Loucy (cell line): ENCODE measurements at regions not wholly inside any gene's neighbourhood (a gene's known extent, or its start where the extent isn't known, plus 50 kb on each side); places are given as distances from the start of the nearest gene placed in this dataset.

Experiments used
- H2AFZ ChIP-seq: fragments of 200-600 bp; sonication (generic); 2 replicates; pipeline ENCODE4 v1.6.0; 2016; ENCODE audit warnings: antibody characterized with exemption, mild to moderate bottlenecking, low read length, moderate library complexity
- H3F3A ChIP-seq: fragments of 200-600 bp; 2 replicates; pipeline ENCODE4 v1.6.0; 2016; ENCODE audit warnings: antibody characterized with exemption, low read depth, mild to moderate bottlenecking
- H3K27me3 ChIP-seq: fragments of 200-600 bp; sonication (generic); 2 replicates; pipeline ENCODE4 v1.6.1; 2014; ENCODE audit warnings: low read length, mild to moderate bottlenecking; ENCODE audit not compliant: insufficient read depth, poor library complexity, severe bottlenecking
- H3K36me3 ChIP-seq: fragments of 200-600 bp; sonication (generic); 2 replicates; pipeline ENCODE4 v1.6.1; 2016; ENCODE audit warnings: low read length; ENCODE audit not compliant: insufficient read depth
- H3K4me1 ChIP-seq: fragments of 200-600 bp; sonication (generic); 2 replicates; pipeline ENCODE4 v1.5.1; 2014; ENCODE audit warnings: low read length, mild to moderate bottlenecking; ENCODE audit not compliant: insufficient read depth, poor library complexity, severe bottlenecking
- H3K4me2 ChIP-seq: fragments of 200-600 bp; sonication (generic); 2 replicates; pipeline ENCODE4 v1.6.0; 2014; ENCODE audit warnings: antibody characterized with exemption, low read length, low read depth, mild to moderate bottlenecking; ENCODE audit not compliant: poor library complexity, severe bottlenecking
- H3K4me3 ChIP-seq: fragments of 200-600 bp; sonication (generic); 2 replicates; pipeline ENCODE4 v1.5.1; 2014; ENCODE audit warnings: low read length, mild to moderate bottlenecking, mixed read lengths; ENCODE audit not compliant: poor library complexity, severe bottlenecking
- H3K79me2 ChIP-seq: fragments of 200-600 bp; sonication (generic); 2 replicates; pipeline ENCODE4 v1.6.1; 2014; ENCODE audit warnings: low read length; ENCODE audit not compliant: insufficient read depth
- H3K9ac ChIP-seq: fragments of 200-600 bp; sonication (generic); 2 replicates; pipeline ENCODE4 v1.6.0; 2014; ENCODE audit warnings: mild to moderate bottlenecking, low read depth, low read length, moderate library complexity; ENCODE audit not compliant: poor library complexity, severe bottlenecking
- H3K9me2 ChIP-seq: fragments of 200-600 bp; sonication (generic); replicated peaks from 2 replicates; pipeline ENCODE4 v1.6.1; 2016; ENCODE audit warnings: low read depth, low read length, mixed read lengths
- H3K9me3 ChIP-seq: fragments of 200-600 bp; sonication (generic); 2 replicates; pipeline ENCODE4 v1.6.1; 2014; ENCODE audit warnings: mild to moderate bottlenecking, antibody characterized with exemption, low read length, low read depth; ENCODE audit not compliant: insufficient read depth
- H4K20me1 ChIP-seq: fragments of 200-600 bp; sonication (generic); 2 replicates; pipeline ENCODE4 v1.6.0; 2014; ENCODE audit warnings: antibody characterized with exemption, low read length, mild to moderate bottlenecking; ENCODE audit not compliant: insufficient read depth, poor library complexity, severe bottlenecking
- CTCF ChIP-seq: fragments of 200-600 bp; sonication (generic); conservative IDR thresholded peaks from 2 replicates; pipeline ENCODE4 v1.5.1; 2014; ENCODE audit warnings: mild to moderate bottlenecking, antibody characterized with exemption, low read length
- EZH2phosphoT487 ChIP-seq: fragments of 200-600 bp; IDR thresholded peaks from 2 replicates; pipeline ENCODE4 v1.6.1; 2018; ENCODE audit warnings: antibody characterized with exemption, mild to moderate bottlenecking, moderate library complexity, borderline replicate concordance

- Histone ChIP-seq H3K4me3 (no peak overlapping the region), H3K4me2 (no peak overlapping the region), H3K79me2 (no peaks in the 10 kb centered on the region), H3K4me1 (peaks cover 36% of the 10 kb centered on the region), H3K36me3 (no peaks in the 10 kb centered on the region), H3K9me3 (0 out of 2 replicates have a peak, but pooled peaks cover 5% of the 10 kb centered on the region), H3K9ac (no peak overlapping the region), H2AFZ (no peak overlapping the region), H3F3A (peaks cover 4% of the 10 kb centered on the region; the same call in 1 of the 2 replicates), H3K27me3 (no peaks in the 10 kb centered on the region), H3K9me2 (no peaks in the 10 kb centered on the region), H4K20me1 (no peaks in the 10 kb centered on the region)
- TF ChIP-seq EZH2phosphoT487 (no peak), CTCF (no peak)
Measured at GRCh38 chr6:147710890-147711289, 202.4 kb downstream of the SAMD5 start.

- 0 out of 2 replicates have a peak, but pooled peaks cover 5% of the 10 kb centered on the region for H3K9me3 ChIP-seq
- H3K27me3 ChIP-seq: no peaks in the 10 kb centered on the region
- H2AFZ ChIP-seq: no peak overlapping the region
- H3K36me3 ChIP-seq: no peaks in the 10 kb centered on the region
- no peaks in the 10 kb centered on the region for H3K9me2 ChIP-seq
- no peak overlapping the region for H3K4me3 ChIP-seq
- H4K20me1 ChIP-seq: no peaks in the 10 kb centered on the region
- TF ChIP-seq CTCF (no peak), EZH2phosphoT487 (no peak)
- no peaks in the 10 kb centered on the region for H3K79me2 ChIP-seq
- no peak overlapping the region for H3K4me2 ChIP-seq
- no peak overlapping the region for H3K9ac ChIP-seq
- H3F3A ChIP-seq: peaks cover 4% of the 10 kb centered on the region; the same call in 1 of the 2 replicates
- H3K4me1 ChIP-seq: peaks cover 36% of the 10 kb centered on the region
Measured at GRCh38 chr6:147711476-147711875, 203.0 kb downstream of the SAMD5 start.

GRCh38 chr6:147712841-147713240, 204.4 kb downstream of the SAMD5 start:
- no peaks in the 10 kb centered on the region for H3K79me2 ChIP-seq
- peaks cover 4% of the 10 kb centered on the region; the same call in 1 of the 2 replicates for H3F3A ChIP-seq
- peaks cover 26% of the 10 kb centered on the region for H3K4me1 ChIP-seq
- no peak overlapping the region for H3K9ac ChIP-seq
- H3K9me3 ChIP-seq: 0 out of 2 replicates have a peak, but pooled peaks cover 5% of the 10 kb centered on the region
- no peak overlapping the region for H2AFZ ChIP-seq
- no peaks in the 10 kb centered on the region for H3K36me3 ChIP-seq
- H3K27me3 ChIP-seq: no peaks in the 10 kb centered on the region
- TF ChIP-seq EZH2phosphoT487: no peak
- TF ChIP-seq CTCF: no peak
- no peak overlapping the region for H3K4me2 ChIP-seq
- no peak overlapping the region for H3K4me3 ChIP-seq
- H3K9me2 ChIP-seq: no peaks in the 10 kb centered on the region
- no peaks in the 10 kb centered on the region for H4K20me1 ChIP-seq
